ENCODE measurements at regions not wholly inside any gene's neighbourhood (a gene's known extent, or its start where the extent isn't known, plus 50 kb on each side); places are given as distances from the start of the nearest gene placed in this dataset.
"Not testable (repeated sequence)": the region's sequence is repeated elsewhere in the genome, so short reads cannot be mapped to it uniquely, and the experiment has no call there.

- 89% methylated on average over 3 of the region's 3 CpGs for WGBS
- Histone ChIP-seq H3K36me3 (no peaks in the 10 kb centered on the region), H3K27me3 (no peaks in the 10 kb centered on the region), H3K9me3 (no peaks in the 10 kb centered on the region), H3K4me1 (no peaks in the 10 kb centered on the region), H3K27ac (replicated peaks in 1 of 4) (no peak overlapping the region), H3K4me3 (no peak overlapping the region)
- TF ChIP-seq EP300 (IDR thresholded peaks at IDR 0.05) (no peak), POLR2A (IDR thresholded peaks at IDR 0.05; ENCODE audit: low read depth) (no peak), POLR2AphosphoS5 (IDR thresholded peaks at IDR 0.05) (no peak), CTCF (IDR thresholded peaks at IDR 0.05) (no peak)
- no peak for DNase-seq (ENCODE audit: extremely low spot score)
- intact Hi-C loops (cut with DNase I): no loop called here
These were observed 535.5 kb downstream of the FLRT2 start for GRCh38 chr14:86065407-86065806.

- DNase-seq (ENCODE audit: extremely low spot score); H3K36me3 ChIP-seq; H3K4me1 ChIP-seq; H3K27me3 ChIP-seq; intact Hi-C loops (cut with DNase I); H3K4me3 ChIP-seq; H3K27ac ChIP-seq (replicated peaks in 1 of 4); H3K9me3 ChIP-seq: not testable (repeated sequence)
These were observed 534.7 kb downstream of the FLRT2 start for GRCh38 chr14:86064595-86064994.

- no peaks in the 10 kb centered on the region for H3K4me1 ChIP-seq
- TF ChIP-seq CTCF (IDR thresholded peaks at IDR 0.05): peak; percentile 34 to 54 (median 41)
- no peak for TF ChIP-seq EP300 (IDR thresholded peaks at IDR 0.05)
- no peaks in the 10 kb centered on the region for H3K9me3 ChIP-seq
- no peak overlapping the region for H3K4me3 ChIP-seq
- H3K27ac ChIP-seq (replicated peaks in 1 of 4): no peak overlapping the region
- H3K36me3 ChIP-seq: no peaks in the 10 kb centered on the region
- intact Hi-C loops (cut with DNase I): no loop called here
- H3K27me3 ChIP-seq: no peaks in the 10 kb centered on the region
- DNase-seq (ENCODE audit: extremely low spot score): no peak
- 46% methylated on average over 3 of the region's 3 CpGs for WGBS
These were observed 527.2 kb downstream of the FLRT2 start for GRCh38 chr14:86057018-86057667.

GRCh38 chr14:86055512-86056075 is 525.6 kb downstream of the FLRT2 start:
- H3K36me3 ChIP-seq: no peaks in the 10 kb centered on the region
- H3K4me1 ChIP-seq: no peaks in the 10 kb centered on the region
- TF ChIP-seq CTCF (IDR thresholded peaks at IDR 0.05) (no peak), POLR2A (IDR thresholded peaks at IDR 0.05; ENCODE audit: low read depth) (no peak), POLR2AphosphoS5 (IDR thresholded peaks at IDR 0.05) (no peak), EP300 (IDR thresholded peaks at IDR 0.05) (no peak)
- no peak overlapping the region for H3K4me3 ChIP-seq
- intact Hi-C loops (cut with DNase I): no loop called here
- H3K9me3 ChIP-seq: no peaks in the 10 kb centered on the region
- no peak overlapping the region for H3K27ac ChIP-seq (replicated peaks in 1 of 4)
- H3K27me3 ChIP-seq: no peaks in the 10 kb centered on the region
- no peak for DNase-seq (ENCODE audit: extremely low spot score)
- 67% methylated on average over 3 of the region's 3 CpGs for WGBS

- no peak overlapping the region for H3K4me3 ChIP-seq
- DNase-seq (ENCODE audit: extremely low spot score): no peak
- intact Hi-C loops (cut with DNase I): no loop called here
- no peak overlapping the region for H3K27ac ChIP-seq (replicated peaks in 1 of 4)
- no peaks in the 10 kb centered on the region for H3K36me3 ChIP-seq
- peaks cover 0 to under 1% (median 0%) of the 10 kb centered on the region in 4 donors for H3K27me3 ChIP-seq
- H3K4me1 ChIP-seq: no peaks in the 10 kb centered on the region
- TF ChIP-seq POLR2AphosphoS5 (IDR thresholded peaks at IDR 0.05) (no peak), POLR2A (IDR thresholded peaks at IDR 0.05; ENCODE audit: low read depth) (no peak)
- 80% methylated on average over 1 of the region's 1 CpG for WGBS
- no peaks in the 10 kb centered on the region for H3K9me3 ChIP-seq
These were observed 522.9 kb downstream of the FLRT2 start for GRCh38 chr14:86052868-86053267.

GRCh38 chr14:86050757-86051156 is 520.8 kb downstream of the FLRT2 start:
- H3K36me3 ChIP-seq: no peaks in the 10 kb centered on the region
- 90% methylated on average over 5 of the region's 5 CpGs for WGBS
- H3K9me3 ChIP-seq: no peaks in the 10 kb centered on the region
- no peak overlapping the region for H3K27ac ChIP-seq (replicated peaks in 1 of 4)
- H3K4me1 ChIP-seq: no peaks in the 10 kb centered on the region
- H3K27me3 ChIP-seq: peaks cover 0 to 4% (median 0%) of the 10 kb centered on the region in 4 donors
- intact Hi-C loops (cut with DNase I): no loop called here
- DNase-seq (ENCODE audit: extremely low spot score): no peak
- no peak overlapping the region for H3K4me3 ChIP-seq
- no peak for TF ChIP-seq POLR2A (IDR thresholded peaks at IDR 0.05; ENCODE audit: low read depth)
